Stimulated activated CD4-positive, alpha-beta T cell treated with anti-CD3 and anti-CD28 coated beads, Interleukin-2, amount 100 ng/mL, for 24 hours (primary cell): ENCODE measurements at regions not wholly inside any gene's neighbourhood (a gene's known extent, or its start where the extent isn't known, plus 50 kb on each side); places are given as distances from the start of the nearest gene placed in this dataset.

Source experiments
- DNase-seq, 2 donors: peaks; one replicate each; pipeline ENCODE4 v3.0.0-alpha.2; 2020

DNA sequence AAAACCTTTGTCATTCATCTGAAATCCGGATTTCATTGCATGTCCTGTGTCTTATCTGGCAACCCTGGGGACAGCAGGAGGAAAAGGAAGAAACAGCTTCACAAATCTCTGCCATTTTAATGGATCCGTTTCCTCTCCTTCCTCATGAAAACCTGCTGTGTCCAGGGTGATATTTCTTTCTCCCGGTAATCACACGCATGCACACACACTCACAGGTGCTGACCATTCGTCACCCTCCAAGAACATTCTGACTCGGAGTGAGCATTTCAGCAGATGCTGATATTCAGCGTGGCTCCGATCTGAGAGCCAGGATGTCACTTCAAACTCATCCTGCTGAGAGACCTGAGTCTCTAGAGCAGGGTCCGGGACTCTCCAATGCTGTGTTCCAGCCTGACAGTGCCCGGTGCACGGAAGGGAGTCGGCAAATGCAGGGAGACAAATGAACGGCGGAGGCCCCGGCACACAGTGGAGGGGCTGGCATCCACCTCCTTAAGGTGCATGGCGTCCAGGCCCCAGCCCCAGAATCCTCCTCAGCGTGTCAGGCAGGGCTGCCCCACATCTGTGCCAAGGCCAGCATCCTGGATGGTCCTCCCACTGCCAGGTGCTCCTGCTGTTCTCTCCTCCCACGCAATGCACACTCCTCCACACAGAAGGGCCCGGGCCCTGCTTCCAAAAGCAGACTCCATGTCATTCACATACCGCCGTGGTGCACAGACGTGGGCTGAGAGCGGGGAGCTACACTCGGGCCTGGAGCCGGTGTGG is 70.7 kb downstream of the RBFOX3 start:
- DNase-seq, result no peak

- no peak for DNase-seq
Observed at GRCh38 chr17:79538291-79538690, 72.6 kb downstream of the RBFOX3 start.

- DNase-seq, result no peak
Observed at GRCh38 chr17:79537686-79538085, 73.2 kb downstream of the RBFOX3 start.

DNA sequence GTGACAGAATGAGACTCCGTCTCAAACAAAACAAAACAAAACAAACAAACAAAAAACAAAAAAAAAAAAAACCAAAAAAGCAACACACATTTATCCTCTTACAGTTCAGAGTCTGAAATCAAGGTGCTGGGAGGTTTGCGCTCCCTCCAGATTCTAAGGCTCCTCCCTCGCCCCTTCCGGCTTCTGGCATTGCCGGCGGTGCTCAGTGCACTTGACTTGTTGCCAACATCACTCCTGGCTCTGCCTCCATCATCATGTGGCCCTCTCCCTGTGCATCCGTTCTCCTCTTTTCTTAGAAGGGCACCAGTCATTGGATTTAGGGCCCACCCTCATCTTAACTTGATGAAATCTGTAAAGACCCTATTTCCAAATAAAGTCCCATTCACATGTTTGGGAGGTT is 73.8 kb downstream of the RBFOX3 start:
- DNase-seq, result no peak

GRCh38 chr17:79536212-79536840 is 74.5 kb downstream of the RBFOX3 start:
- DNase-seq, result no peak

GRCh38 chr17:79535728-79536025 is 75.2 kb downstream of the RBFOX3 start:
- no peak for DNase-seq

DNA sequence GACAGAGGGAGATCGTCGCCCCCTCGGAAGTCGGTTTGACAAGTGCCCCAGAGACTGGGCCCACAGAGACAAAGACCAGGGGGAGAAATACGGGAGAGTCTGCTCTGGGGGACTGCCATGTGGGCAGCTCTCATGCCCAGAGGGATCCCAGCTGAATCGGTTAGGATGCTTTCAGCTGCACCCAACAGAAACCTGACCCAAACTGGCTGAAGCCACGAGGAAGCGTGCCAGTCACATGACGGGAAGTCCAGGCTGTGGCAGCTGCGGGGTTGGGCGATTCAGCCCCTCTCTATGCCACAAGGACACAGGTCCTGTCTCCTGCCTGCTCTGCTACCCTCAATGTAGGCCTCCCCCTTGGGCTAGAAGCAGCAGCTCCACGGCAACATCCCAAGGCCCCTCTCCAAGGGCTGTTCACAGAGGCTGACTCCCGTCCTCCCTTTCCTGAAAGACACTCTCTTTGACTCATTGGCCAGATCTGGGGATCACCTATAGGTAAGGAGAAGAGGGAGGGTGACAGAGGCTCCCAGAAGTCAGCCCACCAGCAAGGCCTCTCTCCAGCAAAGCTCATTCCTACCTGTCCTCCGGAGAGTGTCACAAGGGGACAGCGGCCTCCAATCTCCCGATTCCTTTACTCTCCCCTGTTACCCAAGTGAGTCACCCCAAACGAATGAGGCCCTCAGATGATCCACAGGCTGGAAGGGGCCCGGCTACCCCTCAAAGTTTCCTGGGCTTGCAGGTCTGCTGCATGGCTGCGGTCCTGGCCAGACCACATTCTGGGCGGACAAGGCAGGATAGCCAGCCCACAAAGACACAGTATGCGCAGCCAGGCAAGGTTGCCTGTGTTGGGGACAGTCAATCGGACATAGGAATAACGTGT is 75.8 kb downstream of the RBFOX3 start:
- no peak for DNase-seq

DNA sequence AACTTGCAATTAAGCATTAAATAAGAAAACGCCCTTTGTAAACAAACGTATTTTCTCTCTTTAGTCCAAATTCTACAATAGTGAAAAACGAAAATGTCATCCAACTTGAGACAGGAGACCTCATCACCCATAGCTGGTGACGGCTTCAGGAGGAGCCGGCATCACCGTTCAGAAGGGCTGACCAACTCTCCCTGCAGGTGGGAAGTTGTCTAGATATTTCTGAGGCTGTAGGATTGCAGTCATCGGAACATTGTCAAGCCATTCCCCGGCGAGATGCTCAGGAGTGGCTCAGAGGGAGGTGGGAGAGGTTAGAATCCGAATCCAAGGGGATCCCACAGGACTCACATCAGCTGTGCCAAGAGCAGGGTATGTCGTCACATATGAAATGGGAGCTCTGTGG is 76.7 kb downstream of the RBFOX3 start:
- DNase-seq, result no peak

- DNase-seq, result no peak
Observed at GRCh38 chr17:79533116-79533515, 77.7 kb downstream of the RBFOX3 start.

GRCh38 chr17:79532107-79532790 is 78.6 kb downstream of the RBFOX3 start:
- DNase-seq, result no peak

DNA sequence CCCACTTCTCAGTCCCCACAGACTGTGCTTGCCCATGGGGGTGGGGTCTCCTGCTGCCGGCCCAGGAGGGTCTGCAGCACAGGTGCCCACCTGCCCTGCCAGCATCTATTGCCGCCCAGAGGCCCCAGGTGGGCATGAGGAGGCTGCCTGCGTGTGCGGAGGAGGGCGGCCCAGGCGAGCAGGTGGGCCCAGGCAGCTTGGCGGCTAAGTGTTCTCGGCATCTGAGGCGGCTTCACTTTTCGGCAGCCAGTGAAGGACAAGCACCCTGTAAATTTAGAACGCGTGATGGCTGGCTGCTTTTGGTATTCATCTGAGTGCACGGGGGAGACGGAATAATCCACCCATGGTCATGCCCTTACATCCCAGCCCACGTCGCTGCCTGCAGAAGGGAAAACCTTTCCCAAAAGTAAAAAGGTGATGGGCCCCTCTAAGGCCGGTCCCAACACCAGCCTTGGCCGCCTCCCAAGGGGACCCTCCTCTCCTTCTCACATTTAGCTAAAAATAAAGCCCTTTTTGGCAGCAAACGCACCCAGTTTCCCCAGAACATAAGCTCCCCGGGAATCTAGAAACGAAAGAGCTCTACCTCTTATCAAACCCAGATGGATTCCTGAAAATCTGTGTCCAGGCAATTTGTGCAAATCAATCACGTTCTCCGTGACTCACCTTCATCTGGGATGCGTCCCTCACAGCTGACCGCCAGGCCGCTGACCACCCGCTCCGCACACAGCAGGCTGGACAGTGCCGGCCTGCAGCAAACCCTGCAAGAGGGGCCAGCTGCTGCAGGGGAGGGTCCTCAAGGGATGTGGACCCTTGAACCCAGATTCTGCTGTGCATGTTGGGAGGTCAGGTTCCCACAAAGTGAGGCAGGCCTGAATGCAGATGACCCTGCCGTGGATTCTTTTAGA is 79.4 kb downstream of the RBFOX3 start:
- DNase-seq, result no peak

DNA sequence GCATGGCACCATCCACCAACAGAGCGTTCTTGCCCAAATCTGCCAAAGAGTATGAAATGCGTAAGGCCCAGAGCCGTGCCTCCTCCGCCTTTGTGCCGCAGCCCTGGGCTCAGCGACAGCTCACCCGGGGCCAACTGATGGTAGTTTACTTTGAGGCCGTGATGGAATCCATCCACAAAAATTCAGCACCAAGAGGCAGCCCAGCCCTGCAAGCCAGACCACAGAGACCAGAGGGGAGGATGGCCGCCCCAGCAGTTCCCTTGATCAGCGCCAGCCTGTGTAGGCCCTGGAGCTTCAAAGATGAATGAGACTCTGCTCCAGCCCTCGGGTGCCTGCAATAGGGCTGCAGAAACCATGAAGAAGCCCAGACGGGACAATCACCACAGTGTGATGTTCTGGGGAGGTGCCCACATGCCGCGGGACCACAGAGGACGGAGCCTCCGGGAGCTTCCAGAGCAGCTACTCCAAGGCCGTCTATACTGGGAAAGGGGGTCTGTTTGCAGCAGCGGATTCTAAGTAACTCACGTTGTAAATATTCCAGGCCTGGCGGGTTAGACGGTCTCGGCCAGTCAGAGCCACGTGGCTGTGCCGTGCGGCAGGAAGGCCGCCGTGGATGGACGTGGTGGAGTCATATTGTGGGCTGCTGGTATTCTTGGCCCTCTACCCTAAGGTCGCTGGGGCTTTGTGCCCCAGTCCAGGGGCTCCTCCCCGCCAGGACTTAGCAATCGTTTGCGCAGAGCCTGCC is 80.3 kb downstream of the RBFOX3 start:
- no peak for DNase-seq

GRCh38 chr17:79529661-79530081 is 81.2 kb downstream of the RBFOX3 start:
- no peak for DNase-seq

GRCh38 chr17:79528592-79529125 is 82.2 kb downstream of the RBFOX3 start:
- no peak for DNase-seq

- DNase-seq, result no peak
Observed at GRCh38 chr17:79527306-79527705, 83.5 kb downstream of the RBFOX3 start.

DNA sequence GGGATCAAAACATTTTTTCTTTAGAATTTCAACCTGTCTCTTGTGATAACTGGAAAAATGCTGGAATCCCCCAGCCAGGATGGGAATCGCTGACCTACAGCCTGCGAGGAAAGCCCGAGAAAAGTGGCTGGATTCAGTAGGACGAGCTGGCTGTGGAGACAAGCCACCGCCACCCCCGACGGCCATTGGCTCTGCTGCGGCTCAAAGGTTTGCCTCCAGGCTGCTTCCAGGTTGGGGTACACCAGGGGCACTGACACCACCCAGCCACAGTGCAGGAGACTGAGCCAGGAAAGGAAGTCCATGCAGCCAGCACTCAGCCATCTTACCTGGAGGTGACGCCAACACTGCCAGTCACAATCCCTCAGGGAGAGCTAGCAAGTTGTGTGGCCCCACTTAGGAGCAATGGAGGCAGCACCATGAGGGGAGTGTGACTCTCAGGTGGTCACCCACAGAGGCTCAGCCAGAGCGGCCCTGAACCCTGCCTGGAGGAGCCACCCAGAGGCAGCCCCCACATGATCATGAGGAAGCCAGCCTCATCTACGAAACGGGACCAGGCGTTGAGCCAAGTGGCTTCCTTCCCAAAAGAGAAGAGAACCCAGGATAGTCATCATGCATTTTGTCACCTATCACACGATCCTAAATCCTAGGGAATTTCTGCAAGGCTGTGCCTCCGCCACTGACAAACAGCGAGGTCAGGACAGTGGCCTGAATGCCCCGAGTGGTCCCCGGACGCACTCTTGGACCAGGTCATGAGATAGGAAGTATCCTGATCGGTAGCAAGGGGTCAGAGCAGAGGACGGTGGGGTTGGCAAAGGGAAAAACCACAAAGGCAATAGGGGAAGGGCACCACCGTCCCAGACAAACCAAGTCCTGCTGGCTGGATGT is 84.8 kb downstream of the RBFOX3 start:
- no peak for DNase-seq

GRCh38 chr17:79524213-79525187 is 86.4 kb downstream of the RBFOX3 start:
- DNase-seq, result no peak

DNA sequence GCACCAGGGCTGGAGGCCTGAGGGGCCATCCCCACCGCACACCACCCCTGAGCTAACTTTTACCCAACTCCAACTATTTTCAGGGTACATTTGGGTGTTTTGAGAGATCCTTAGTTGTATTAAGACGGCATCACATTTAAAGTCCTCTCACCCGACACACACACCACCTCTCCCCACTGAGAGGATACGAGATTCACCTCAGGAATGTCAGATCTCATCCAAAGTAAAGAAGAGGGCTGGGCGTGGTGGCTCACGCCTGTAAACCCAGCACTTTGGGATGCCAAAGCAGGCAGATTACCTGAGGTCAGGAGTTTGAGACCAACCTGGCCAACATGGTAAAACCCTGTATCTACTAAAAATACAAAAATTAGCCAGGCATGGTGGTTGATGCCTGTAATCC is 88.4 kb downstream of the RBFOX3 start:
- no peak for DNase-seq

GRCh38 chr17:79521225-79521624 is 89.6 kb downstream of the RBFOX3 start:
- DNase-seq, result no peak
